Suprapubic skin (tissue), 4 donors: ENCODE measurements at regions not wholly inside any gene's neighbourhood (a gene's known extent, or its start where the extent isn't known, plus 50 kb on each side); places are given as distances from the start of the nearest gene placed in this dataset.

ENCODE experiments used
- DNase-seq, 2 donors: peaks; one replicate each; pipeline ENCODE4 v3.0.0-alpha.2; 2019; ENCODE audit warnings: low spot score in 2 of 2
- H3K27ac ChIP-seq: fragments of 200-600 bp; sonication (generic); one replicate; pipeline ENCODE4 v1.5.1; 2019
- H3K27me3 ChIP-seq: fragments of 200-600 bp; sonication (generic); one replicate; pipeline ENCODE4 v1.5.1; 2019
- H3K36me3 ChIP-seq: fragments of 200-600 bp; sonication (generic); one replicate; pipeline ENCODE4 v1.5.1; 2019
- H3K4me1 ChIP-seq: fragments of 200-600 bp; sonication (generic); one replicate; pipeline ENCODE4 v1.5.1; 2019
- H3K4me3 ChIP-seq: fragments of 200-600 bp; sonication (generic); one replicate; pipeline ENCODE4 v1.5.1; 2019; ENCODE audit warnings: mild to moderate bottlenecking
- H3K9me3 ChIP-seq: fragments of 200-600 bp; sonication (generic); one replicate; pipeline ENCODE4 v1.5.1; 2019
- EP300 ChIP-seq: sonication (generic); formaldehyde crosslinking; IDR thresholded peaks from one replicate; pipeline ENCODE4 v1.6.1; 2017; ENCODE audit warnings: antibody characterized with exemption
- POLR2A ChIP-seq, 2 donors: fragments of 450-650 bp; IDR thresholded peaks; one replicate each; pipeline ENCODE4 v1.6.1; 2017; ENCODE audit warnings: antibody characterized with exemption in 2 of 2, mild to moderate bottlenecking in 2 of 2, moderate library complexity in 2 of 2
- POLR2AphosphoS5 ChIP-seq, 3 donors: sonication (generic); formaldehyde crosslinking; IDR thresholded peaks; one replicate each; pipeline ENCODE4 v1.6.1; 2017; ENCODE audit warnings: antibody characterized with exemption in 3 of 3
- WGBS: methylation state at CpG from one replicate; pipeline ENCODE4 v1.1.5; 2018; 5-methylcytosine and 5-hydroxymethylcytosine counted together
- TF ChIP-seq, protein P1 (sequence below), 2 donors: fragments of 200-600 bp in 1 of 2; fragments of 450-650 bp in 1 of 2; sonication (generic) in 1 of 2; IDR thresholded peaks; one replicate each; pipeline ENCODE4 v1.5.1; 2016 to 2019; ENCODE audit warnings: antibody characterized with exemption in 2 of 2, mild to moderate bottlenecking in 1 of 2, moderate library complexity in 1 of 2

GRCh38 chr17:74085434-74085833, 118.0 kb upstream of the RPL38 start:
- Histone ChIP-seq H3K4me3 (no peak overlapping the region), H3K27ac (no peak overlapping the region), H3K27me3 (peaks cover 67% of the 10 kb centered on the region), H3K9me3 (peaks cover 4% of the 10 kb centered on the region), H3K36me3 (no peaks in the 10 kb centered on the region), H3K4me1 (no peaks in the 10 kb centered on the region)
- TF ChIP-seq, protein P1, sequence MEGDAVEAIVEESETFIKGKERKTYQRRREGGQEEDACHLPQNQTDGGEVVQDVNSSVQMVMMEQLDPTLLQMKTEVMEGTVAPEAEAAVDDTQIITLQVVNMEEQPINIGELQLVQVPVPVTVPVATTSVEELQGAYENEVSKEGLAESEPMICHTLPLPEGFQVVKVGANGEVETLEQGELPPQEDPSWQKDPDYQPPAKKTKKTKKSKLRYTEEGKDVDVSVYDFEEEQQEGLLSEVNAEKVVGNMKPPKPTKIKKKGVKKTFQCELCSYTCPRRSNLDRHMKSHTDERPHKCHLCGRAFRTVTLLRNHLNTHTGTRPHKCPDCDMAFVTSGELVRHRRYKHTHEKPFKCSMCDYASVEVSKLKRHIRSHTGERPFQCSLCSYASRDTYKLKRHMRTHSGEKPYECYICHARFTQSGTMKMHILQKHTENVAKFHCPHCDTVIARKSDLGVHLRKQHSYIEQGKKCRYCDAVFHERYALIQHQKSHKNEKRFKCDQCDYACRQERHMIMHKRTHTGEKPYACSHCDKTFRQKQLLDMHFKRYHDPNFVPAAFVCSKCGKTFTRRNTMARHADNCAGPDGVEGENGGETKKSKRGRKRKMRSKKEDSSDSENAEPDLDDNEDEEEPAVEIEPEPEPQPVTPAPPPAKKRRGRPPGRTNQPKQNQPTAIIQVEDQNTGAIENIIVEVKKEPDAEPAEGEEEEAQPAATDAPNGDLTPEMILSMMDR (IDR thresholded peaks at IDR 0.05) = no peak
- TF ChIP-seq EP300 = no peak
- no peak for TF ChIP-seq POLR2A (IDR thresholded peaks at IDR 0.05)
- no peak for TF ChIP-seq POLR2AphosphoS5 (IDR thresholded peaks at IDR 0.05)
- 62% methylated on average over 3 of the region's 3 CpGs for WGBS
- no peak for DNase-seq

GRCh38 chr17:74087002-74087585, 116.4 kb upstream of the RPL38 start:
- DNase-seq = no peak
- H3K4me3 ChIP-seq = no peak overlapping the region
- H3K36me3 ChIP-seq = no peaks in the 10 kb centered on the region
- no peak overlapping the region for H3K27ac ChIP-seq
- TF ChIP-seq POLR2AphosphoS5 (IDR thresholded peaks at IDR 0.05) (no peak), POLR2A (IDR thresholded peaks at IDR 0.05) (no peak), EP300 (no peak)
- TF ChIP-seq, protein P1 (IDR thresholded peaks at IDR 0.05) = no peak
- H3K4me1 ChIP-seq = no peaks in the 10 kb centered on the region
- 68% methylated on average over 8 of the region's 9 CpGs for WGBS
- peaks cover 51% of the 10 kb centered on the region for H3K27me3 ChIP-seq
- peaks cover 4% of the 10 kb centered on the region for H3K9me3 ChIP-seq

DNA sequence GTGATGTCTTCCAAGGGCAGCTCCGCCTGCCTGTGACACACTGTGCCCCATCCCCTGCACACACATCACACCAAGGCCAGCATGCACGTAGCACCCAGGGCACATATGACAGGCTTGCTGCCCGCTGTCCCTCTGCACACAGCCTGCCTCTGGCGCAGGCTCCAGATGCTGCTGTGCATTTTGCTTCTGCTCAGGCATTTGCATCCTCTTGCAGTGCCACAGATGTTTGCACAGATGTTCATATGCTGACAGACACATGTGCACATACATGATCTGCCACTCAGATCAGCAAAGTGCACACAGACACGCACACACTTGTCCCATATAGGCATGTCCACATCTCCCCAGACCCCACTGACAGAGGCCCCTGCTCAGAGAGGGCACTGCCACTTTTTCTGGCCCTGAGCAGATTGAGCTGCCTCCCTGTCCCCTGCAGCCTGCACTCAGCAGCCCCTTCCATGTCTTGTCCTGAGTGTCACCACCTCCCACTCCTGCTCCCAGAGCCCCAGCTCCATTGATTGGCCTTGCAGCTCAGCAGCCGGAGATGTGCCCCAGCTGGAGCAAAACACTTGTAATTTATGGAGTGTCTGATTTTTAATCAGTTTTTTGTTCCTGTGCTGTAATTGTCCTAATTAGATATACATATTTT, 115.1 kb upstream of the RPL38 start:
- WGBS = 70% methylated on average over 5 of the region's 6 CpGs
- H3K4me1 ChIP-seq = no peaks in the 10 kb centered on the region
- no peak for DNase-seq
- H3K36me3 ChIP-seq = no peaks in the 10 kb centered on the region
- H3K27ac ChIP-seq = no peak overlapping the region
- H3K9me3 ChIP-seq = peaks cover 4% of the 10 kb centered on the region
- TF ChIP-seq EP300 (no peak), POLR2A (IDR thresholded peaks at IDR 0.05) (no peak), POLR2AphosphoS5 (IDR thresholded peaks at IDR 0.05) (no peak)
- TF ChIP-seq, protein P1 (IDR thresholded peaks at IDR 0.05) = no peak
- peaks cover 44% of the 10 kb centered on the region for H3K27me3 ChIP-seq
- H3K4me3 ChIP-seq = no peak overlapping the region

DNA sequence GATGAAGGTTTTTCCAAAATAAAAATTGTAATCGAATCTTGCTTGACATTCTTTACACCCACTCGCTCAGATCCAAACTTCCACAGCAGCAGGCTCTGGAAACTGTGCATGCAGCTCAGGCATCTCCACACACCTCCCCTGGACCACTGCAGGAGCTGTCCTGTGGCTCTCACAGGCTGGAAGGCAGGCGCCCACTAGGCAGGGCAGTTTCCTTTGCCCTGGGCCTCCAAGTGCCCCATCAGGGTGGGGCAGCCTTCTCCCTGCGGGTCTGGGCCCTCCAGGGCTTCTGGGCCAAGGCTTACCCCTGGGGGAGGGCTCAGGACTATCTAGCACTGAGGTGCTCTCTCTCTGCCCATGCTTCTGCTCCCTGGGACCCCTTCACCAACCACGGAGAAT, 114.5 kb upstream of the RPL38 start:
- TF ChIP-seq, protein P1 (IDR thresholded peaks at IDR 0.05) = no peak
- TF ChIP-seq EP300 (no peak), POLR2AphosphoS5 (IDR thresholded peaks at IDR 0.05) (no peak), POLR2A (IDR thresholded peaks at IDR 0.05) (no peak)
- DNase-seq = no peak
- Histone ChIP-seq H3K36me3 (no peaks in the 10 kb centered on the region), H3K9me3 (peaks cover 4% of the 10 kb centered on the region), H3K4me3 (no peak overlapping the region), H3K4me1 (no peaks in the 10 kb centered on the region), H3K27me3 (peaks cover 40% of the 10 kb centered on the region), H3K27ac (no peak overlapping the region)
- WGBS = 77% methylated on average over 5 of the region's 5 CpGs

GRCh38 chr17:74089380-74089779, 114.1 kb upstream of the RPL38 start:
- 74% methylated on average over 3 of the region's 3 CpGs for whole genome bisulfite sequencing
- H3K4me1 ChIP-seq = no peaks in the 10 kb centered on the region
- H3K27me3 ChIP-seq = peaks cover 40% of the 10 kb centered on the region
- H3K36me3 ChIP-seq = no peaks in the 10 kb centered on the region
- H3K4me3 ChIP-seq = no peak overlapping the region
- TF ChIP-seq POLR2AphosphoS5 (IDR thresholded peaks at IDR 0.05) = no peak
- TF ChIP-seq, protein P1 (IDR thresholded peaks at IDR 0.05) = no peak
- no peak for TF ChIP-seq EP300
- TF ChIP-seq POLR2A (IDR thresholded peaks at IDR 0.05) = no peak
- peaks cover 4% of the 10 kb centered on the region for H3K9me3 ChIP-seq
- DNase-seq = no peak
- H3K27ac ChIP-seq = no peak overlapping the region
